Upper lobe of right lung (tissue), 1 donor: ENCODE measurements at regions not wholly inside any gene's neighbourhood (a gene's known extent, or its start where the extent isn't known, plus 50 kb on each side); places are given as distances from the start of the nearest gene placed in this dataset.

Source experiments
- ATAC-seq: fragments of 200-7000 bp; cut with Tn5 transposase; one replicate; pipeline ENCODE4 v1.9.1; 2020; ENCODE audit warnings: mild to moderate bottlenecking, moderate library complexity
- DNase-seq: peaks from one replicate; pipeline ENCODE4 v3.0.0-alpha.2; 2020
- H3K27ac ChIP-seq: fragments of 200-600 bp; one replicate; pipeline ENCODE4 v1.8.0; 2022
- H3K27me3 ChIP-seq: fragments of 200-600 bp; one replicate; pipeline ENCODE4 v1.8.0; 2022; ENCODE audit warnings: mild to moderate bottlenecking
- H3K36me3 ChIP-seq: fragments of 200-600 bp; one replicate; pipeline ENCODE4 v1.8.0; 2022
- H3K4me1 ChIP-seq: fragments of 200-600 bp; one replicate; pipeline ENCODE4 v1.8.0; 2022
- H3K4me3 ChIP-seq: fragments of 200-600 bp; one replicate; pipeline ENCODE4 v1.8.0; 2022; ENCODE audit warnings: mild to moderate bottlenecking
- H3K9me3 ChIP-seq: fragments of 200-600 bp; one replicate; pipeline ENCODE4 v1.8.0; 2022
- CTCF ChIP-seq: fragments of 200-600 bp; IDR thresholded peaks from one replicate; pipeline ENCODE4 v1.8.0; 2022; ENCODE audit warnings: antibody characterized with exemption
- intact Hi-C: fragments of 100-400 bp; cut with DNase I; formaldehyde crosslinking; loops from one replicate; pipeline ENCODE4 v1.11.0; 2022
- donor health status: DM: no; HTN: yes; CAD: no; lungs with severe emphysema.

DNA sequence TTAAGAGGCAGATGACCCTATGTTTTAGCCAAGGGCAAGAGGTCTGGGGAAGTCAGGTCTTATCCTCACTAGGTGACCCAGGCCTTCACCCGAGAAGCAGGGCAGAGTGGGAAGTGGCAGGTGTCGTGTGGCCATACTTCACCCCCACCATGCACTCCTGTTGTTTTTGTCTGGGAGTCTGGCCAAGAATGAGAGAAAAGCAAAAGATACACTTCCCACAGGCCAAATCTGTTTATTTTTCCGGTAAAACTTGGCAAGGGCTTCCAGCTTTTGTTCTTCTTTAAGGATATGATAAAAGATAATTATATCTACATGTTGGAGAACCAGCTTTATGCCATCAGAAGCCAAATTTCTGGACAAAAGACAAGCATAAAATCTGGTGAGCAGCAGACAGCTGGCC lies 137.4 kb upstream of the CDC14C start:
- intact Hi-C loops: no loop called here
- no peaks in the 10 kb centered on the region for H3K27me3 ChIP-seq
- no peaks in the 10 kb centered on the region for H3K36me3 ChIP-seq
- ATAC-seq: no peak
- no peaks in the 10 kb centered on the region for H3K9me3 ChIP-seq
- no peak overlapping the region for H3K27ac ChIP-seq
- no peak overlapping the region for H3K4me3 ChIP-seq
- no peak for DNase-seq
- no peak for TF ChIP-seq CTCF
- no peaks in the 10 kb centered on the region for H3K4me1 ChIP-seq

DNA sequence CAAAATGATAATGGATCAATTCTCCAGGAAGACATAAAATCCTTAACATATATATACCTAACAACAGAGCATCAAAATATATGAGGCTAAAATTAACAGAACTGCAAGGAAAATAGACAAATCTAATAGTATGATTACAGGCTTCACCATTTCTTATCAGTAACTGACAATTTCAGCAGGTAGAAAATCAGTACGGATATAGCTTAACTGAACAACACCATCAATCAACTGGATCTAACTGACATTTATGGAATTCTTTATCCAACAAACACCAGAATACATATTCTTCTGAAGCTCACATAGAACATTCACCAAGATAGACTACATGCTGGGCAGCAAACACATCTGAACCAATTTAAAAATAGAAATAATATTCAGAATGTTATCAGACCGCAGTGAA lies 121.1 kb upstream of the CDC14C start:
- H3K27me3 ChIP-seq: no peaks in the 10 kb centered on the region
- H3K4me1 ChIP-seq: no peaks in the 10 kb centered on the region
- no peaks in the 10 kb centered on the region for H3K9me3 ChIP-seq
- no peak for DNase-seq
- intact Hi-C loops: no loop called here
- no peak overlapping the region for H3K27ac ChIP-seq
- H3K36me3 ChIP-seq: no peaks in the 10 kb centered on the region
- no peak overlapping the region for H3K4me3 ChIP-seq
- no peak for ATAC-seq
- no peak for TF ChIP-seq CTCF

GRCh38 chr7:48806731-48807130 lies 117.6 kb upstream of the CDC14C start:
- Histone ChIP-seq H3K4me1 (no peaks in the 10 kb centered on the region), H3K36me3 (no peaks in the 10 kb centered on the region), H3K27ac (no peak overlapping the region), H3K27me3 (no peaks in the 10 kb centered on the region), H3K9me3 (no peaks in the 10 kb centered on the region), H3K4me3 (no peak overlapping the region)
- no peak for DNase-seq
- no peak for ATAC-seq
- no peak for TF ChIP-seq CTCF
- intact Hi-C loops: no loop called here

- Histone ChIP-seq H3K4me3 (no peak overlapping the region), H3K27me3 (no peaks in the 10 kb centered on the region), H3K36me3 (no peaks in the 10 kb centered on the region), H3K27ac (no peak overlapping the region), H3K4me1 (no peaks in the 10 kb centered on the region), H3K9me3 (no peaks in the 10 kb centered on the region)
- intact Hi-C loops: no loop called here
- ATAC-seq (no peak), DNase-seq (no peak)
- TF ChIP-seq CTCF: no peak
Measured at GRCh38 chr7:48811071-48811470, 113.3 kb upstream of the CDC14C start.

DNA sequence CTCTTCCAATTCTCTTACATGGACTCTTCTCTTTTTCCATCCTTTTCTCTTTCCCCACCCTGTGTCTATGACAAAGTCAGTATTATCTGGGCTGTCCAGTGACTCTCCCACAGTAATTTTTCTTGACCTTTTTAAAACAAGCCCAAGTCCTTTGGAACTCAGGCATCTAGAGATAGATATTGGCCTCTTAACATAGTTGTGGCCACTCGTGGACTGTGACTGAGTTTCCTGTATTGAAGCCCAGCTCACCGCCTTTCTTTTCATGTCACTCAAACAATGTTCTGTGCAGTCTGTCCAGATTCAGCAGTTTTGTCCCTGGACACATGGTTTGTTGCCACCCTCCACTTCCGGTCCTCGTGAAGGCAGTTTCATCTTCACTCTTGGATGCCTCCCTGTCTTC lies 110.9 kb upstream of the CDC14C start:
- no peak for DNase-seq
- TF ChIP-seq CTCF: no peak
- intact Hi-C loops: no loop called here
- H3K4me3 ChIP-seq: no peak overlapping the region
- no peaks in the 10 kb centered on the region for H3K27me3 ChIP-seq
- no peaks in the 10 kb centered on the region for H3K36me3 ChIP-seq
- no peaks in the 10 kb centered on the region for H3K9me3 ChIP-seq
- H3K27ac ChIP-seq: no peak overlapping the region
- peak; percentile 71 for ATAC-seq
- no peaks in the 10 kb centered on the region for H3K4me1 ChIP-seq

DNA sequence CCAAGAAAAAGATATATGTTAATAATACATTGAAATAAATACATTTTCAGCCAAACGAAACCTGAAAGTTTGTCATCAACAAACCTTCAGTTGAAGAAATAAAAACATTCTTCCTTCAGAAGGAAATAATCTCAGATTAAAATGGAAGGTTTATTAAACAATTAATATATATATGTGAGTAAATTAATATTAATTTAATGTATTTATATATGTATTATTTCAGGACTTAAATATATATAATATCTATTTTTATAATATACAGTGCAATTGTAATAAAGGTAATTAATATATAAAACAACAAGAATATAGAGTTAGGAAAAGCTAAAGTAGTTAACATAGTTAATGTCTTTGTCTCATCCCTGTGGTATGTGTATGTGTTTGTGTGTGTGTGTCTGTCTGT lies 102.2 kb upstream of the CDC14C start:
- Histone ChIP-seq H3K36me3 (no peaks in the 10 kb centered on the region), H3K4me3 (no peak overlapping the region), H3K27ac (no peak overlapping the region), H3K27me3 (no peaks in the 10 kb centered on the region), H3K9me3 (no peaks in the 10 kb centered on the region), H3K4me1 (no peaks in the 10 kb centered on the region)
- no peak for TF ChIP-seq CTCF
- no peak for ATAC-seq
- intact Hi-C loops: no loop called here
- DNase-seq: no peak
